A549 (cell line): ENCODE measurements at regions not wholly inside any gene's neighbourhood (a gene's known extent, or its start where the extent isn't known, plus 50 kb on each side); places are given as distances from the start of the nearest gene placed in this dataset.
"Not testable (repeated sequence)": the region's sequence is repeated elsewhere in the genome, so short reads cannot be mapped to it uniquely, and the experiment has no call there.

ENCODE experiments used
- BCL3 ChIP-seq: fragments of >200 bp; sonication (Bioruptor Twin); formaldehyde crosslinking; IDR thresholded peaks from 3 replicates; pipeline ENCODE4 v1.6.1; 2016
- CTCF ChIP-seq: fragments of >200 bp; sonication (Bioruptor Twin); formaldehyde crosslinking; IDR thresholded peaks from 3 replicates; pipeline ENCODE4 v1.5.1; 2016
- EHMT2 ChIP-seq: fragments of 200-600 bp; sonication (generic); IDR thresholded peaks from 2 replicates; pipeline ENCODE4 v1.6.1; 2016; ENCODE audit warnings: antibody characterized with exemption, low read depth, mild to moderate bottlenecking, moderate library complexity
- EP300 ChIP-seq, 2 experiments: fragments of >200 bp; sonication (Bioruptor Twin); formaldehyde crosslinking; IDR thresholded peaks; 2 replicates in 1 of 2; 3 replicates in 1 of 2; pipeline ENCODE4 v1.6.1; 2016 to 2017
- ESRRA ChIP-seq: fragments of 150-350 bp; IDR thresholded peaks from 2 replicates; pipeline ENCODE4 v1.6.1; 2014; ENCODE audit warnings: mild to moderate bottlenecking, low read length, borderline replicate concordance
- JUN ChIP-seq, 2 experiments: fragments of >200 bp; sonication (Bioruptor Twin); formaldehyde crosslinking; IDR thresholded peaks; 2 replicates in 1 of 2; 3 replicates in 1 of 2; pipeline ENCODE4 v1.6.1; 2016 to 2017
- PBX3 ChIP-seq: IDR thresholded peaks from 2 replicates; pipeline ENCODE4 v1.6.1; 2012
- POLR2A ChIP-seq: IDR thresholded peaks from 2 replicates; pipeline ENCODE4 v1.6.1; 2012; ENCODE audit warnings: mild to moderate bottlenecking, low read length
- POLR2AphosphoS2 ChIP-seq: conservative IDR thresholded peaks from 2 replicates; pipeline ENCODE4 v1.6.1; 2012; ENCODE audit warnings: low read length, improper control_type of control experiment, inconsistent platforms
- RAD21 ChIP-seq, 2 experiments: fragments of >200 bp in 1 of 2; sonication (Bioruptor Twin) in 1 of 2; formaldehyde crosslinking in 1 of 2; IDR thresholded peaks in 1 of 2; conservative IDR thresholded peaks in 1 of 2; 2 replicates in 1 of 2; 3 replicates in 1 of 2; pipeline ENCODE4 v1.6.1; 2012 to 2018; ENCODE audit warnings: inconsistent platforms in 1 of 2
- REST ChIP-seq: fragments of 200-600 bp; sonication (generic); IDR thresholded peaks from 2 replicates; pipeline ENCODE4 v1.6.1; 2016; ENCODE audit warnings: antibody characterized with exemption, mild to moderate bottlenecking, moderate library complexity
- USF2 ChIP-seq: fragments of 450-650 bp; IDR thresholded peaks from 2 replicates; pipeline ENCODE4 v1.6.1; 2014; ENCODE audit warnings: antibody characterized with exemption

- not testable (repeated sequence) for TF ChIP-seq JUN (IDR thresholded peaks at IDR 0.05); CTCF; POLR2A; RAD21 (conservative IDR thresholded peaks at IDR 0.05 in 1 of 2, IDR thresholded peaks at IDR 0.05 in 1 of 2); EHMT2; EP300 (IDR thresholded peaks at IDR 0.05); REST; ESRRA; POLR2AphosphoS2; USF2; BCL3; PBX3
Observed at GRCh38 chr4:127496875-127497274, 135.9 kb upstream of the INTU start.
